PC-9 (cell line): ENCODE measurements at regions not wholly inside any gene's neighbourhood (a gene's known extent, or its start where the extent isn't known, plus 50 kb on each side); places are given as distances from the start of the nearest gene placed in this dataset.

Experiments
- BruUV-seq: library from RNA; stranded (reverse); fragments of 400-500 nt; replicated peaks from 2 replicates; lab custom pipeline; 2021; lab: Mats Ljungman, UMichigan
- CTCF ChIA-PET: fragments of 300-600 bp; sonication (Branson Sonifier 250); formaldehyde crosslinking; loops from one replicate; lab custom pipeline; 2022; ENCODE audit warnings: antibody characterized with exemption; lab: Charles Lee
- POLR2A ChIA-PET: fragments of 300-600 bp; sonication (Branson Sonifier 250); formaldehyde crosslinking; loops from one replicate; lab custom pipeline; 2022; ENCODE audit warnings: antibody characterized with exemption; ENCODE audit not compliant: unreplicated experiment; lab: Charles Lee
- DNase-seq, 2 experiments: peaks; one replicate each; pipeline versions ENCODE4 v3.0.0 to v3.0.0-alpha.2; 2015 to 2022; ENCODE audit warnings: mixed read lengths in 1 of 2
- H2AFZ ChIP-seq: fragments of 200-600 bp; sonication (generic); 2 replicates; pipeline ENCODE4 v1.8.1; 2017; ENCODE audit warnings: antibody characterized with exemption
- H3F3A ChIP-seq: fragments of 200-600 bp; sonication (generic); 2 replicates; pipeline ENCODE4 v1.8.1; 2017; ENCODE audit warnings: antibody characterized with exemption, mild to moderate bottlenecking, low read depth; ENCODE audit not compliant: insufficient read depth
- H3K27ac ChIP-seq: fragments of 200-600 bp; sonication (generic); 2 replicates; pipeline ENCODE4 v1.6.1; 2016; ENCODE audit warnings: mixed run types
- H3K27me3 ChIP-seq: fragments of 200-600 bp; sonication (generic); 2 replicates; pipeline ENCODE4 v1.6.1; 2016; ENCODE audit warnings: low read depth, mixed run types; ENCODE audit not compliant: insufficient read depth
- H3K36me3 ChIP-seq: fragments of 200-600 bp; sonication (generic); 2 replicates; pipeline ENCODE4 v1.6.1; 2016; ENCODE audit warnings: low read depth, mixed run types
- H3K4me1 ChIP-seq: fragments of 200-600 bp; sonication (generic); replicated peaks from 2 replicates; pipeline ENCODE4 v1.6.1; 2016; ENCODE audit warnings: mixed run types; ENCODE audit not compliant: insufficient read depth
- H3K4me2 ChIP-seq: fragments of 200-600 bp; sonication (generic); 2 replicates; pipeline ENCODE4 v1.6.1; 2017; ENCODE audit warnings: mixed run types
- H3K4me3 ChIP-seq: fragments of 200-600 bp; sonication (generic); 2 replicates; pipeline ENCODE4 v1.6.1; 2016; ENCODE audit warnings: mixed run types
- H3K79me2 ChIP-seq: fragments of 200-600 bp; sonication (generic); 2 replicates; pipeline ENCODE4 v1.6.1; 2017; ENCODE audit warnings: low read depth, mixed run types
- H3K9me2 ChIP-seq: fragments of 200-600 bp; sonication (generic); 2 replicates; pipeline ENCODE4 v1.8.1; 2017; ENCODE audit warnings: mild to moderate bottlenecking; ENCODE audit not compliant: insufficient read depth
- H3K9me3 ChIP-seq: fragments of 200-600 bp; sonication (generic); 2 replicates; pipeline ENCODE4 v1.8.1; 2016; ENCODE audit warnings: low read depth; ENCODE audit not compliant: insufficient read depth
- H4K20me1 ChIP-seq: fragments of 200-600 bp; sonication (generic); 2 replicates; pipeline ENCODE4 v1.8.1; 2017; ENCODE audit not compliant: insufficient read depth
- EZH2 ChIP-seq: fragments of 200-600 bp; sonication (generic); IDR thresholded peaks from 2 replicates; pipeline ENCODE4 v1.8.0; 2017; ENCODE audit warnings: antibody characterized with exemption, low read depth
- intact Hi-C: fragments of 100-400 bp; cut with micrococcal nuclease; formaldehyde crosslinking; loops from one replicate; pipeline ENCODE4 v1.10.0; 2022; ENCODE audit not compliant: unreplicated experiment
- TF ChIP-seq, protein P1 (sequence below): fragments of 200-600 bp; sonication (generic); conservative IDR thresholded peaks from 2 replicates; pipeline ENCODE4 v1.6.1; 2017; ENCODE audit warnings: mixed run types, antibody characterized with exemption, mild to moderate bottlenecking, moderate library complexity

GRCh38 chr18:40407909-40408308 is 1547.1 kb upstream of the PIK3C3 start:
- ChIA-PET CTCF (no interaction called here), POLR2A (no interaction called here)
- Histone ChIP-seq H3K27me3 (no peaks in the 10 kb centered on the region), H3K4me1 (no peaks in the 10 kb centered on the region), H3K36me3 (no peaks in the 10 kb centered on the region), H3K9me3 (no peaks in the 10 kb centered on the region), H3K4me2 (no peak overlapping the region), H3K27ac (no peak overlapping the region), H3K79me2 (no peaks in the 10 kb centered on the region), H3F3A (no peaks in the 10 kb centered on the region), H4K20me1 (no peaks in the 10 kb centered on the region), H3K9me2 (no peaks in the 10 kb centered on the region), H2AFZ (no peak overlapping the region), H3K4me3 (no peak overlapping the region)
- intact Hi-C loops, result no loop called here
- DNase-seq, result no peak
- no TSS peak for BruUV-seq
- no peak for TF ChIP-seq EZH2
- TF ChIP-seq, protein P1, sequence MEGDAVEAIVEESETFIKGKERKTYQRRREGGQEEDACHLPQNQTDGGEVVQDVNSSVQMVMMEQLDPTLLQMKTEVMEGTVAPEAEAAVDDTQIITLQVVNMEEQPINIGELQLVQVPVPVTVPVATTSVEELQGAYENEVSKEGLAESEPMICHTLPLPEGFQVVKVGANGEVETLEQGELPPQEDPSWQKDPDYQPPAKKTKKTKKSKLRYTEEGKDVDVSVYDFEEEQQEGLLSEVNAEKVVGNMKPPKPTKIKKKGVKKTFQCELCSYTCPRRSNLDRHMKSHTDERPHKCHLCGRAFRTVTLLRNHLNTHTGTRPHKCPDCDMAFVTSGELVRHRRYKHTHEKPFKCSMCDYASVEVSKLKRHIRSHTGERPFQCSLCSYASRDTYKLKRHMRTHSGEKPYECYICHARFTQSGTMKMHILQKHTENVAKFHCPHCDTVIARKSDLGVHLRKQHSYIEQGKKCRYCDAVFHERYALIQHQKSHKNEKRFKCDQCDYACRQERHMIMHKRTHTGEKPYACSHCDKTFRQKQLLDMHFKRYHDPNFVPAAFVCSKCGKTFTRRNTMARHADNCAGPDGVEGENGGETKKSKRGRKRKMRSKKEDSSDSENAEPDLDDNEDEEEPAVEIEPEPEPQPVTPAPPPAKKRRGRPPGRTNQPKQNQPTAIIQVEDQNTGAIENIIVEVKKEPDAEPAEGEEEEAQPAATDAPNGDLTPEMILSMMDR, result no peak

DNA sequence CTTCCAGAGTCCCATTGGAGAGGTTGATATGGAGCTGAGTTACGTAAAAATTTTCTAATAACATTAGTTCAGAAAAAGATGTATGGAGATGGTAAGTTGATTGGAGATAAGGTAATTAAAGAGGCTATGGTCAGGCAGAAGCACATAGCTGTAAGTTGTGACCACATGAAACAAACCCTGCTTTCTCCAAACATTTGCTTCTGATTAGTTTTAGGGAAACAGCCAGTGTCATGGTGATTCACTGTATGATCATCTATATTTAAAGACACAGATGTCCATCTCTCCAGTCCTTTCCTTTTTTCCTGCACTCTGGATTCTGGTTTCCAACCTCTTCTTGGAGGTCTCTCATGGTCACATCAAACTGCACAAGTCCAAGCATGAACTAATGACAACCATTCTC is 1550.8 kb upstream of the PIK3C3 start:
- Histone ChIP-seq H3K9me2 (no peaks in the 10 kb centered on the region), H3K4me3 (no peak overlapping the region), H3K27ac (no peak overlapping the region), H2AFZ (no peak overlapping the region), H3K9me3 (no peaks in the 10 kb centered on the region), H3K4me2 (no peak overlapping the region), H4K20me1 (no peaks in the 10 kb centered on the region), H3K27me3 (no peaks in the 10 kb centered on the region), H3K79me2 (no peaks in the 10 kb centered on the region), H3F3A (no peaks in the 10 kb centered on the region), H3K36me3 (no peaks in the 10 kb centered on the region), H3K4me1 (no peaks in the 10 kb centered on the region)
- ChIA-PET POLR2A (interaction anchor here (0.7 kb wide), 1 partner anchor 23 kb away, joined by 7 read pairs; no protein-coding TSS in a partner anchor), CTCF (no interaction called here)
- intact Hi-C loops, result no loop called here
- DNase-seq, result no peak
- TF ChIP-seq EZH2, result no peak
- TF ChIP-seq, protein P1, result no peak
- no TSS peak for BruUV-seq

DNA sequence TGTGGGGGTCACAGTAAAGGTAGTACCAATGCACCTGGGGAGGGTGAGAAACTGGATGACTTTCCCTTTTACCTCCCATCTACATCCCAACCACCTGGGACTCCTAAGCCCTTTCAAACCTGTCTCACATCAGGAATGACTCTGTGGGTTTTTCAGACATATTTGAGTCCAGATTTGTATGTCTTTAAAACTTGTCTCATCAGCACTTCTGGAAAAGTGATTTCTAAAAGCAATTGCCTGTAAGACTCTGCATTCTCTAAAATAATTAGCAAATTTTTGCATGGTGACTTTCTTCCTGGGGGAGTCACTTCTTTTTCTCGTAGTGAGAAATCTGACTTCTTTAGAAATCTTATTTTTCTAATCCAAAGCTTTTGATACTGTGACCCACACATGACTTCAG is 1553.0 kb upstream of the PIK3C3 start:
- Histone ChIP-seq H3K27ac (no peak overlapping the region), H3K4me3 (no peak overlapping the region), H3K9me3 (no peaks in the 10 kb centered on the region), H3K9me2 (no peaks in the 10 kb centered on the region), H3K79me2 (no peaks in the 10 kb centered on the region), H3K36me3 (no peaks in the 10 kb centered on the region), H2AFZ (no peak overlapping the region), H3K4me2 (no peak overlapping the region), H4K20me1 (no peaks in the 10 kb centered on the region), H3K27me3 (no peaks in the 10 kb centered on the region), H3K4me1 (no peaks in the 10 kb centered on the region), H3F3A (no peaks in the 10 kb centered on the region)
- TF ChIP-seq EZH2, result no peak
- TF ChIP-seq, protein P1, result no peak
- intact Hi-C loops, result no loop called here
- ChIA-PET CTCF (no interaction called here), POLR2A (no interaction called here)
- no TSS peak for BruUV-seq
- DNase-seq, result no peak
